ENCODE measurements at regions not wholly inside any gene's neighbourhood (a gene's known extent, or its start where the extent isn't known, plus 50 kb on each side); places are given as distances from the start of the nearest gene placed in this dataset.
"Not testable (repeated sequence)": the region's sequence is repeated elsewhere in the genome, so short reads cannot be mapped to it uniquely, and the experiment has no call there.

DNA sequence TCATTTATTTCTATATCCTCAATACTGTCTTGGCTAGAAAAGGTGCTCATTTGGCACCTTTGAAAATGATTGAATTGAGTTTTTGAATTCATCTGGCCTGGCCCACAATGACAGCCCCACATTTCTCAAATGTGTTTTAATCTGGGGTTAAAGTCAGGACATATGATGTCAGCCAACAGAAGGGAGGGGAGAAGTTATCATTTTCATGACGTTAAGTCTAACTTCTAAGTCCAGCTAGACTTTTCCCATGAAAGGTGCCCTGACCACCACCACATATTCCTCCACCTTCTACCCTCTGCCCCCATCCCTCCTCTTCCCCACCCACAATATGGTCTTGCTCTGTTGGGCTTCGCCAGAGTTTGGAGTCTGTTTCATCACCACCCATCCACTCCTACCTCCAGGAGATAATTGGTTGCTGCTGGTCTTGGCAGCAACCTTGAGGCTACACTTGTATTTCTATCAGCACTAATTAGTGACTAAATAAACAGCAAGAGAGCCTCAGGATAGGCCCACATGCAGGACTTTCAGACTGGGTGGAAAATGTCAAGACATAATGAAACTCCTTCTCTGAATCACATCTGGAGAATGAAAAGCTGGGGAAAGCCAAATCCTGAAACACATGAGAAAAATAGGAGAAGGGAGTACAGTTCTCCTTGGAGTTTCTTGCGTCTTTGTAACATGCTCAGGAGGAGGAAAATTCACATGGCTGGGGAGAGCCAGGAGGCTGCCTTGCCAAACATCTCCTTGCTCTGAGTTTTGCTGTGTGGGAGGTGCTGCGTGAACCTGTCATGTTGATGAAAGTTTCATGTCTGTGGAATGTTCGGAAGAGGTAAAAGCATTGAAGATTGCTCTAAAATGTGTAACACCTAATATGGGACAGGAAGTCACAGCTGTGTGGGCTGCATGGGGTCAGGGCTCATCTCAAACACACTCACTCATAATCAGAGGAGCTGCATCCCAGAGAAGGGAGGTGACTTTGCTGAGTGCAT, 544.7 kb upstream of the KLF4 start:
- no peak for DNase-seq (ENCODE audit: low read depth)

DNA sequence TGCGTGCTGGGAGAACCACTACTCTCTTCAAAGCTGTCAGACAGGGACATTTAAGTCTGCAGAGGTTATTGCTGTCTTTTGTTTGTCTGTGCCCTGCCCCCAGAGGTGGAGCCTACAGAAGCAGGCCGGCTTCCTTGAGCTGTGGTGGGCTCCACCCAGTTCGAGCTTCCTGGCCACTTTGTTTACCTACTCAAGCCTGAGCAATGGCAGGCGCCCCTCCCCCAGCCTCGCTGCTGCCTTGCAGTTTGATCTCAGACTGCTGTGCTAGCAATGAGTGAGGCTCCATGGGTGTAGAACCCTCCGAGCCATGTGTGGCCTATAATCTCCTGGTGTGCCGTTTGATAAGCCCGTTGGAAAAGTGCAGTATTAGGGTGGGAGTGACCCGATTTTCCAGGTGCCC, 542.5 kb upstream of the KLF4 start:
- DNase-seq (ENCODE audit: low read depth): not testable (repeated sequence)

DNA sequence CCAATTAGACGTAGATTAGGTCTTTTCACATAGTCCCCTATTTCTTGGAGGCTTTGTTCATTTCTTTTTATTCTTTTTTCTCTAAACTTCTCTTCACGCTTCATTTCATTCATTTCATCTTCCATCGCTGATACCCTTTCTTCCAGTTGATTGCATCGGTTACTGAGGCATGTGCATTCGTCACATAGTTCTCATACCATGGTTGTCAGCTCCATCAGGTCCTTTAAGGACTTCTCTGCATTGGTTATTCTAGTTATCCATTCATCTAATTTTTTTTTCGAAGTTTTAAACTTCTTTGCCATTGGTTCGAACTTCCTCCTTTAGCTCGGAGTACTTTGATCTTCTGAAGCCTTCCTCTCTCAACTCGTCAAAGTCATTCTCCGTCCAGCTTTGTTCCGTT, 541.7 kb upstream of the KLF4 start:
- not testable (repeated sequence) for DNase-seq (ENCODE audit: low read depth)

DNA sequence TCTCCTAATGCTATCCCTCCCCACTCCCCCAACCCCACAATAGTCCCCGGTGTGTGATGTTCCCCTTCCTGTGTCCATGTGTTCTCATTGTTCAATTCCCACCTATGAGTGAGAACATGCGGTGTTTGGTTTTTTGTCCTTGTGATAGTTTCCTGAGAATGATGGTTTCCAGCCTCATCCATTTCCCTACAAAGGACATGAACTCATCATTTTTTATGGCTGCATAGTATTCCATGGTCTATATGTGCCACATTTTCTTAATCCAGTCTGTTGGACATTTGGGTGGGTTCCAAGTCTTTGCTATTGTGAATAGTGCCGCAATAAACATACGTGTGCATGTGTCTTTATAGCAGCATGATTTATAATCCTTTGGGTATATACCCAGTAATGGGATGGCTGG, 537.1 kb upstream of the KLF4 start:
- not testable (repeated sequence) for DNase-seq (ENCODE audit: low read depth)

DNA sequence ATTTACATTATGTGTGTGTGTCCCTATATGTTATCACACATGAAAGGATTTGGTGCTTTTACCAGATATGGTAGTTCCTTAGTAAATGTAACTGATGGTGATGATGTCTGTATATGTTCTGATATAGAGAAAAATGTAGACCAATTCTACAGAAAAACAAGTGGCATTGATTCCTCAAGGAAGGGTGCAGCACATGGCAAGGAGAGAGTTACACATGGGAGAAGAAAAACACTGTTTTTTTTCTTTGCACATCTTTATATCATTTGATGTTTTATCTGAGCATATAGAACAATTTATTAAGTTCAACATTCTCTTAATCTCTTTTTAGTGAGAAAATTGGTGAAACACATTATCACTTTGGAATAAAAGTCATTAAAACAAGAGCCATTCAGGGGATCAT, 535.0 kb upstream of the KLF4 start:
- no peak for DNase-seq (ENCODE audit: low read depth)

DNA sequence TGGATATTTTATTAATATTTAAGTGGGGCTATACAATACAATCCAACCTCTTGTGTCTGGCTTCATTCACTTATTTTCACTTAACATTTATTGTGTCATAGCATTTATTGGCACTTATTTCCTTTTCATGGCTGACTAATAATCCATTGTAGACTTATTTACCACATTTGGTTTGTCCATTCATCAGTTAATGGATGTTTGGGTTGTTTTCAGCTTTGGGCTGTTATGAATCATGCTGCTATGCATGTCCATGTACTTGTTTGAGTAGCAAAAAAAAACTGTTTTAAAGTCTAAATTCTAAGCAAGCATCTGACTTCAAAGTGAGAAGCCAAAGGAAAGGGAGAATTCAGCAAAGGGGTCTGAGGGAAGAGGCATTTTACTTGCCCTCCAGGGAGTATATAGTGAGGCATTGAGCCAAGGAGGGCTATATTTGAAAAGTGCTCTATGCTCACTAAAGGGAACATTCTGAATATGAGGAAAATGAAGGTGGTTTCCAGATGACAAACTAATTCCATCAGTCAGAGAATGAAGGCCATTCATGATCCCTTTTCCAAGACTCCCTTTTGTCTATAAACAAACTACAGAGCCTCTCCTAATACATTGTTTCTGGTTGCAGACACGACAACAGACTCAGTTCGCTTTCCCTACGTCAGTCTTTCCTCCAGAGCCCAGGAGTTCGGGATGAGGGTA, 532.8 kb upstream of the KLF4 start:
- no peak for DNase-seq (ENCODE audit: low read depth)

DNA sequence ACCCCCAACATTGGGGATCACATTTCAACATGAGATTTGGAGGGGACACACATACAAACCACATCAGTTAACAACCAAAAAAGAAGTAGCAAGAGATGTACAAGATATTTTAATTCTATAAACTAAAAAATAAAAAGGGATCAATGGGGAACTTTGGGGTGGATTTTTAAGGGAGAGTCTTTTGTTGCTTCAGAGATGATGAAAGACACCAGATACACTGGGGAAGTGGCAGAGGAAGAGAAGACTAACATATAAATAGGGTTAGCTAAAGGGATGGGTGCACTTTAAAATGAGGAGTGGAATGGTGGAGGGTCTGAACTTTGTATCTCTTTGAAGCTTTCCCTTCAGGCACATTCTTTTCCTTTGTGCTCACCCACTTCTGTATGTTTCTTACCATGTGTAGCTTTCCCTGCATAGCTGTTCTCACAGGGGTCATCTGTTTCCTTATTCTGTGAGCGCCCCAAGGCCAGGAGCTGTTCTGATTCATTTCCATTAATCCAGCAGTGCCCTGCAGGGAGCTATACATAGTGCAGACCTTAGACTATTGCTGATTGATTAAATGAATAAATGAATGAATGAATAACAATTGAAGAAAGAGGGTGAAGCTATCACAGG, 531.6 kb upstream of the KLF4 start:
- DNase-seq (ENCODE audit: low read depth): no peak

DNA sequence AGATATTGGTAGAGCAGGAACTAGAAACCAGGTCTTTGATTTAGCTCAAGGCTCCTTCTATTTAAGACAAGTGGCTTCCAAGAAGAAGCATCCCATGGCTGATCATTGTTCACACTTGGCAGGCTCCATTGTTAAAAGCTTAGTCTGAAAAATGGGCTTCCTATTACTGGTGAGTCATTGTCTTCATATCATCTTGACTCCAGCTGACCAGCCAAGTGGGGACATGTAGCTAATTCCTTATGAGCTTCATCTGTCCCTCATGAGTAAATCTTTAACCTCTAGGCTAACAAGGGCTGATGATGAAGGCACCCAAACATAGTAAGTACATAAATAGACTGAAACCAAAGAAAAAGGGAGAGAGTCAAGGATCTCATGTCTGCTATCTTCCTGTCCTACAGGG, 530.3 kb upstream of the KLF4 start:
- DNase-seq (ENCODE audit: low read depth): no peak

DNA sequence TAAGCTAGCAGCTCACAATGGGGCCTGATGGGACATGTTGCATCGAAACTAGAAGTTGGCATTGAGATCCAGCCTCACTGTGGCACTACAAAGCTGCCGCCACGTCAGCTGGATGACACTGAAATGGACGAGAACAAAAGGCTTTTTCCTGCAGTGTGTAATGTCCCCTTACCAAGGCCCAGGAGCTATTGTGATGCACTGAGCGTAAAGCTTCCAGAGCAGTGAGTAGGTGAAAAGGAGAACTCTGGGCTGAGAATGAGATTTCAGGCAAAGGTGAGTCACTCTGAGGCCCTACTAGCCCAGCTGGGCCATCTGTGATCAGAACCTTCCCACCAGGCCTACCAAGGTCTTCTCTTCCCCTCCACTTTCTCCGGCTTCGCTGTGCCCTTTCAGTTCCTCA, 528.1 kb upstream of the KLF4 start:
- no peak for DNase-seq (ENCODE audit: low read depth)

DNA sequence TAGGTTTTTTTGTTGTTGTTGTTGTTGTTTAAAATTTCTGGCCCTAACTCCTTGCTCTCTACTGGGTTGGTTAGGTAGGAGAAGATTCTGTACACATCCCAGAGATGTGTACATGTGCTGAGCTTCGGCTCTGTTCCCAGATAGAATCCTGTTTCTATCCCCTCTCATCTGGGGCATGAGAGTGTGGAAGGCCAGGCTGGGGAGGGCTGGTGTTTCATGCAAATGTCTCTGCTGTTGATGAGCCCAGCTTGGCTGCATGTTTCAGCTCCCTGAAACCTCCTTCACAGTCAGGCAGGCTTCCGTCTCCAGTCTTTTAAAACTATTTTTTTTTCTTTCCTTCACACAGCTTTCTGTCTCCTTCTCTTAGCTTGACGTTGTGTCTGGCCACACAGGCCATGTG, 526.9 kb upstream of the KLF4 start:
- no peak for DNase-seq (ENCODE audit: low read depth)

DNA sequence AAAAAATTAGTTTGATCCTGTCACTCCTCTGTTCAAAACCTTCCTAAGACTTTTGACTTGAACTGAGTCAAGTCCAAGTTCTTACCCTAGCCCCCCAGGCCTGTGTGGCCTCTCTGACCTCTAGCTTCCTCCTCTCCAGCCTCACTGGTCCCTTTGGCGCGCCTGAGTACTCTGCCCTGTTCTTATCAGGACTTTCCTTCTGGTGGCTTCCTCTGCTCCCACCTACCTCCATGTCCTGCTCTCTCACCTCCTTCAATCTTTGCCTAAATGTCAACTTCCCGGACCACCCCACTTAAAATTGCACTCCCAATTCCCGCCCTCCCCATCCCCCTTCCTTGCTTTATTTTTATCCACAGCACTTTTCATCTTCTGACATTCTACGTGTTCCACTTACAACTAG, 526.1 kb upstream of the KLF4 start:
- no peak for DNase-seq (ENCODE audit: low read depth)

DNA sequence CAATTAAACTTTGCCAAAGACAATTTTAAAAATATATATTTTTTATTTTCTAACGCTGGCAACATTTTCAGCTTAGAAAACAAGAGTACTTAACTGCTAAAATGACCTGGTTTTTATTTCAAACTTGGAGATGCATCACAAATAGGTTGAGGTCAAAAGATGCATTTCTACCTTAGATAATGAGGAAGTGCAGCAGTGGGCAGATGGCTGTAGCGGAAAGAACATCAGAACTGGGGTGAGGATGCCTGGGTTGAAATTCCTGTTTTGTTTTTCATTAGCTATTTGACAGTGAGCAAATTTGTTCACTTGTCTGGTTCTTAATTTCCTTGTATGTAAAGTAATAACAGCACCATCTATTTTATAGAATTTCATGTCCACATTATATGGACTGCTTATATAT, 524.8 kb upstream of the KLF4 start:
- no peak for DNase-seq (ENCODE audit: low read depth)

DNA sequence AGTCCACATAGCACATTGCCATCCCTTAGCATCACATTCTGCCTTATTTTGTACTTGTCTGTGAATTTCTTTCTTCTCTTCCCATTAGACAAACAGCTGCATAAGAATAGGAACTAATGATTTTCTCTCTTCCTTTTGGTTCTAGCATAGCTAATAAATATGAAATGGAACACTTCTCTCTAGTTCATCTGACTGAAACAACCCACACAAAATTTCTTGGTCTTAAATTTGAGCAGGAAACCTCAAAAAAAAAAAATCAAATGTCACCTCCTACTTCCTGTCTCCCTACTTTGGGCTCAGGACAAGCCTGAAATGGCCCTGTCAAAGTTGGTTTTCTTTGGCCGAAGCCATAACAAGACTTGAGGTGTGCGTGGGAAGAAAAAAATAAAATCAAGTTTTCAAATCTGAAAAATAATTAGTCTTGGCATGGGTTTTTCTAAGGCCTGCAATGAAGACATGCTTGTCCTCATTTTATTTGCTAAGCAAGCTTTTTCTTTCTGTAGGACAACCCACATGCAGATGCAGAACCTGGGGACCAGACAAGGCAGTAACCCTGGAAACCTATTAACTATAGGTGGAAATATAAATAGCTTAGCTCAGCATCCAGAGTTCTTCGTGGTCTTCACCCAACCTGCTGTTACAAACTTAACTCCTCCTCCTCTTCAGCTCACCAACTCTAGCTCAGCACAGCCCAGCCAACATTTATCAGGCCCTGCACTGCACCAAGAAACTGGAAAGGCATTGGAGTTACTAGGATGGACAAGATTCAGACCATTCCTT, 523.5 kb upstream of the KLF4 start:
- DNase-seq (ENCODE audit: low read depth): no peak

DNA sequence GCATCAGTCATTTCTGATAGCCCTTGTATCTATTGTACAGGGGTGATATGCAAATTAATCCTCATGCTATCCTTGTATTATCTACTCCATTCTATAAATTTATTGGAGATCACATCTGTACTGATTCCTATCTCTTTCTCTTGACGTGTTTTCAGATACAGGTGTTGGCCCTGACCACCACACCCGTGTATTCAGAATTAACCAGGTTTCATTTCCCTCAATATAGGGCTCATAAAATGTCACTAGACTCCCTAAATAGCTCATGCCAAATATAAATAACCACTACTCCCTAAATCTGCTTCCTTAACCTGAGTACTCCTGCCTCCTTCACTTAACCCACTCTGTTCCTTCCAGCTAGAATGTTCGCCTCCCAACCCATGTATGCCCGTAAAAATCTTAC, 522.8 kb upstream of the KLF4 start:
- no peak for DNase-seq (ENCODE audit: low read depth)

DNA sequence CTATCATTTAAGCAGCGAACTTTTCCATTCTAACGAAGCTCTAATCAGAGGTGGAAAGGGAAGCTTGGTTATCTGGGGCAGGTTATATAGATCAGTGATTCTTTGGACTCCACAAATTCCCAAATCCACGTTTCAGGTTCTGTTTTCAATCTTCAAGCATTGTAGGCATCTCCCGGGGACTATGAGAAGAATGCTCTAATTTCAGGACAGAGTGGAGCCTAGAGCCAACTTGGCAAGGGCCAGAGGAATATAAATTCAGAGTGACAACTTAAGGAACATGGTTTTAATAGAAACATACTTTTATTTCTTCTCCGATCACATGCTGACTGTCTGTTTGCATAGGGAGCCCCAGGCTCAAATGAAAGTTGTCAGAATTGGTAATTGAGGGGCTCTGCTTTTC, 514.0 kb upstream of the KLF4 start:
- no peak for DNase-seq (ENCODE audit: low read depth)

DNA sequence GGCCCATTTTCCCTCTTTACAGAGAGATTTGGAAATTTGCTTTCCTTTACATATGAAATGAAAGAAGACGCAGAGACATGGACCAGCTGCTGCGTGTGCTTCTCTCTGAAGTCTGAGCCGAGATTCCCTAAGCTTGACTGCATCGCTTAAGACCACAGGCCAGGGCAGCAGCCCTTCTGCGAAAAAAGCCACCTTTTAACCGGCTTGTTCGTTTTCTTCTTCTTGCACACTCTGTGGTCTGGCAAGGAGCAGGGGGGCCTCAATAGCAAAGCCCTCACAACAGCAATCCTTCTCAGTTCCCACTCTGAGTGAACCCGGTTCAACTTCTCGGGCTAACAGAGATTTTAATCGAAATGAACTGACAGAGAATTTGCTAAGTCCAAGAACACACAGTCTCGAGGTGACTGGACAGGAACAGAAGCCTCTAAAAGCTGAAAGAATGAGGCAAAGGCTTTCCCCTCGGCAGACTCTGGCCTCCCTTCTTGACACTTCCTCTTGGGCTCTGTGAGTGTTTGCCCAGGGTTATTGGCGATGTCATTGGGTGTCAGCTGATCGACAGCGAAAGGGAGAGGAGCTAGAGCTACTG, 512.9 kb upstream of the KLF4 start:
- DNase-seq (ENCODE audit: low read depth): no peak

DNA sequence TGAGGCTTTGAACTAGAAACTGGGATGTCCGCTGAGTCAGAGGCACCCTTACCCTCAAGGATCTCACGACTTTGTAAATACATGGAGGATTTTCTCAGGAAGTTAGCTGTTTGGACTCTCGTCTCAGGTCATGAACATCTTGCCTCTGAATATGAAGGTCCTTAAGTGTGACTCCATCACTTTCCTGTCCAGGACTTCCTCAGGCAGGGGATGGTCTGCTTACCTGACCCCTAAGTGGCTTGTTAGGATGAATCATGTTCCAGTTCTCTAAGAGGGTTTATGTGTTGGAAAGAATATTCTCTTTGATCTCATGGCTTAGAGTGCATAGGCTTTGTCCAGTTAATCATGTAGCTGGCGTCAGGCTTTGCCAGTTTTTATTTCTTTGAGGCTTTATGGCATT, 511.7 kb upstream of the KLF4 start:
- no peak for DNase-seq (ENCODE audit: low read depth)

DNA sequence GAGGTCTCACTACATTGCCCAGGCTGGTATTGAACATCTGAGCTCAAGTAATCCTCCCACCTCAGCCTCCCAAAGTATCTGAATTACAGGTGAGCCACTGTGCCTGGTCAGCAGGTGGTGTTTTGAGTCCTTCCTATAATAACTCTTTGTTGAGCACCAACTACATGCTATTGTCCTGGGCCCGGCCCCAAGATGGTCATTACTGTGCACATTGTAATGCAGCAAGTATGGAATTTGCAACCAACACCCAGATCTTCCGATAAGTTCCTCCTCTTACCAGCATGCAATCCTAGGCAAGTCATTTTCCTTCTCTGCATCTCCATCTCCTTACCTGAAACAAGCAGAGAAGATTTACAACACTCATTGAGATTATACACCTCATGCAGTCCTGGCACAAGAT, 510.3 kb upstream of the KLF4 start:
- no peak for DNase-seq (ENCODE audit: low read depth)

DNA sequence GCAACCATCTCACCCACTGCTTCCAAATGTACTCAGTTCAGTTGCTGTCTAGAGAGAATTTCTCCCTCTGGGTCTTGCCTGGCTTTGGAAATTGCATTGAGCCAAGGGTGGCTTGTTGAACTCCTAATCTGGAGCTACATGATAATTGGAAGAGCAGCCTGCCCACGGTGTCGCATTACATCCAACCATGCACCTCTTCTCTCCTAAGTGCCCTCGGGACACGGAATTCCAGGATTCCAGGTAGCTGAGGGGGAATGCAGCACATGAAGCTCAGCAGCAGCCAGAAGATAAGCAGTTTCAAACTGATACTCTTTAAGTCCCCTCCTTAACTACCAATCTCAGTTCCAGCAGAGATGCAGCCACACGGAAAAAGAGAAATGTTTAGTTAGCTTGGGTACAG, 509.4 kb upstream of the KLF4 start:
- no peak for DNase-seq (ENCODE audit: low read depth)

DNA sequence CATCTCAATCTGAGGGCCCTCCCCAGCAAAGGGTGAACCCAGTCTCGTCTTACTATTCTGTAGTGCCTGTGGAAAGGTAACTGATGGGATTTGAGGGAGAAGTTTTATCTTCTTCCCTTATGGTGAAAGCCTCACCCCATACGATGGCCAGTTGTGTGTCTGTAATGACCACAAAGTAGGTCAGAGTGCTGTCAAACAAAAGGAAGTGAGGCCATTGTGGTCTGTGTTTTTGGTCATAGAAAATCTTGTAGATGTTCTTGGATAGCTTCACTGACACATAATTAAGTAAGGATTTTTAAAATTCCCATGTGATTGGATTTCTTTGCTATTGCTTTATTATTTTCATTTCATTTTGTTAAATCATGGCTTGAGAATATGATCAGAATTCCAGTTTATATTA, 505.1 kb upstream of the KLF4 start:
- no peak for DNase-seq (ENCODE audit: low read depth)

DNA sequence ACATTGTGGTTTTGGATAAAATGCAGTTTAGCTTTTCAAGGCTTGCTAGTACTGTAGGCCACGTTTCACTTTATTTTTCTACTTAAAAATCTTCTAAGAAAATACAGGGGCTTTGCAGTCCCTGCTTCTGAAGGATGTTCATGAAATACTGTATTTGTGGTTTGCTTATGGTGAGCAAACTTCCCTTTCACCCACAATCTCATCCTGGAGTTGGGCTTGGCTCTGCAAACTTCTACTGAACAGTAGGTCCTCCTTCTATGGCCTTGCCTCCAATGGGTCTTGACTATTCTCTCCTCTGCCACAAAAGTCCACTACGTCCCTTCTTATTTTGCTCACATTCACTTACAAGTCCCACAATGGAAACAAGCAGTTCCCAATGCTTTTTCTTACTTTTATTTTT, 502.7 kb upstream of the KLF4 start:
- DNase-seq (ENCODE audit: low read depth): no peak

DNA sequence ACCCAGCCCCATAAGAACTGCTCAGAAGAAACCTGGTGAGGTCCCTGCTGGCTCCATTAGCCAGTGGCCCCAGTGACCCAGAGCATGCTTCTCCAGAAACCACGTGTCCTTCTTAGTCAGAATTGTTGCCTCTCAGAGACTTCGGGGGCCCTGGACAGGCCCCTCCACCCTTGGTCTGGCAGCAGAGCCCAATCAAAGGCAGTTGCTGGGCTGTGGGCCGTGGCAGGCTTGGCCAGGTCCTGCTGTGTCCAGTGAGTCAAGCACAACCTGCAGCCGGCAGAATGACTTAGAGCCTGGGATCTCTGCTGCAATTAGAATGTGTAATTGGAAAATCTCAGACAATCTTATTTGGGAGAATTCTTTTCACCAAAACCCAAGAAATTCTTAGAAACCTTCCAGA, 502.0 kb upstream of the KLF4 start:
- DNase-seq (ENCODE audit: low read depth): no peak
